Mucosa of stomach (tissue), 1 donor: ENCODE measurements at regions not wholly inside any gene's neighbourhood (a gene's known extent, or its start where the extent isn't known, plus 50 kb on each side); places are given as distances from the start of the nearest gene placed in this dataset.
"Not testable (repeated sequence)": the region's sequence is repeated elsewhere in the genome, so short reads cannot be mapped to it uniquely, and the experiment has no call there.

ENCODE experiments used
- H3K27me3 ChIP-seq: one replicate; pipeline ENCODE4 v1.7.0; 2013; ENCODE audit warnings: mild to moderate bottlenecking, low read length; ENCODE audit not compliant: control insufficient read depth, insufficient read depth
- H3K36me3 ChIP-seq: one replicate; pipeline ENCODE4 v1.7.0; 2013; ENCODE audit warnings: low read length; ENCODE audit not compliant: control insufficient read depth, insufficient read depth
- H3K4me1 ChIP-seq: one replicate; pipeline ENCODE4 v1.7.0; 2013; ENCODE audit warnings: mild to moderate bottlenecking, low read length; ENCODE audit not compliant: control insufficient read depth, insufficient read depth
- H3K4me3 ChIP-seq: one replicate; pipeline ENCODE4 v1.7.0; 2013; ENCODE audit warnings: low read length
- H3K9ac ChIP-seq: one replicate; pipeline ENCODE4 v1.7.0; 2013; ENCODE audit warnings: mild to moderate bottlenecking, low read length, moderate library complexity
- H3K9me3 ChIP-seq: one replicate; pipeline ENCODE4 v1.7.0; 2013; ENCODE audit warnings: mild to moderate bottlenecking, low read length, moderate library complexity; ENCODE audit not compliant: control insufficient read depth
- donor health status: Pancreatic carcinoma.

- not testable (repeated sequence) for H3K36me3 ChIP-seq, H3K4me3 ChIP-seq, H3K9me3 ChIP-seq, H3K9ac ChIP-seq, H3K4me1 ChIP-seq
- H3K27me3 ChIP-seq = peaks cover 42% of the 10 kb centered on the region
Measured at GRCh38 chr9:62798884-62799850, 1609.3 kb downstream of the SPATA31A7 start.

GRCh38 chr9:62799851-62800371 lies 1610.1 kb downstream of the SPATA31A7 start:
- not testable (repeated sequence) for H3K9ac ChIP-seq, H3K4me3 ChIP-seq, H3K36me3 ChIP-seq, H3K9me3 ChIP-seq, H3K4me1 ChIP-seq
- H3K27me3 ChIP-seq = peaks cover 42% of the 10 kb centered on the region

- not testable (repeated sequence) for H3K36me3 ChIP-seq, H3K4me1 ChIP-seq, H3K9ac ChIP-seq, H3K9me3 ChIP-seq
- Histone ChIP-seq H3K27me3 (peaks cover 42% of the 10 kb centered on the region), H3K4me3 (peak overlapping the region; percentile 6)
Measured at GRCh38 chr9:62800451-62801371, 1610.9 kb downstream of the SPATA31A7 start.

GRCh38 chr9:62801372-62801811 lies 1611.6 kb downstream of the SPATA31A7 start:
- not testable (repeated sequence) for H3K9me3 ChIP-seq, H3K9ac ChIP-seq, H3K4me1 ChIP-seq, H3K36me3 ChIP-seq
- Histone ChIP-seq H3K4me3 (peak overlapping the region; percentile 6), H3K27me3 (peaks cover 42% of the 10 kb centered on the region)

GRCh38 chr9:62801961-62802718 lies 1612.3 kb downstream of the SPATA31A7 start:
- H3K4me1 ChIP-seq, H3K36me3 ChIP-seq, H3K4me3 ChIP-seq, H3K9me3 ChIP-seq: not testable (repeated sequence)
- H3K27me3 ChIP-seq = peaks cover 42% of the 10 kb centered on the region
- peak overlapping the region; percentile 47 for H3K9ac ChIP-seq

- Histone ChIP-seq H3K27me3 (peaks cover 42% of the 10 kb centered on the region), H3K9ac (peak overlapping the region; percentile 47)
- H3K4me3 ChIP-seq, H3K36me3 ChIP-seq, H3K9me3 ChIP-seq, H3K4me1 ChIP-seq: not testable (repeated sequence)
Measured at GRCh38 chr9:62802719-62803079, 1612.9 kb downstream of the SPATA31A7 start.

- not testable (repeated sequence) for H3K4me3 ChIP-seq
- peaks cover 42% of the 10 kb centered on the region for H3K27me3 ChIP-seq
Measured at GRCh38 chr9:62803099-62803498, 1613.3 kb downstream of the SPATA31A7 start.

GRCh38 chr9:62804314-62804713 lies 1614.5 kb downstream of the SPATA31A7 start:
- not testable (repeated sequence) for H3K4me3 ChIP-seq, H3K9ac ChIP-seq, H3K9me3 ChIP-seq, H3K4me1 ChIP-seq, H3K36me3 ChIP-seq
- peaks cover 33% of the 10 kb centered on the region for H3K27me3 ChIP-seq

More at GRCh38 chr9:62803099-62803498, 1613.3 kb downstream of the SPATA31A7 start:
- not testable (repeated sequence) for H3K4me1 ChIP-seq, H3K36me3 ChIP-seq, H3K9ac ChIP-seq, H3K9me3 ChIP-seq

- not testable (repeated sequence) for H3K9ac ChIP-seq, H3K27me3 ChIP-seq
Measured at GRCh38 chr9:62807424-62807823, 1617.6 kb downstream of the SPATA31A7 start.

GRCh38 chr9:62808081-62808480 lies 1618.2 kb downstream of the SPATA31A7 start:
- H3K4me1 ChIP-seq, H3K4me3 ChIP-seq, H3K36me3 ChIP-seq, H3K9me3 ChIP-seq, H3K9ac ChIP-seq, H3K27me3 ChIP-seq: not testable (repeated sequence)

More at GRCh38 chr9:62807424-62807823, 1617.6 kb downstream of the SPATA31A7 start:
- H3K9me3 ChIP-seq, H3K4me1 ChIP-seq, H3K36me3 ChIP-seq, H3K4me3 ChIP-seq: not testable (repeated sequence)

GRCh38 chr9:62810318-62810717 lies 1620.5 kb downstream of the SPATA31A7 start:
- not testable (repeated sequence) for H3K4me3 ChIP-seq, H3K9me3 ChIP-seq, H3K36me3 ChIP-seq, H3K4me1 ChIP-seq, H3K27me3 ChIP-seq, H3K9ac ChIP-seq
